HCT116 (cell line): ENCODE measurements at regions not wholly inside any gene's neighbourhood (a gene's known extent, or its start where the extent isn't known, plus 50 kb on each side); places are given as distances from the start of the nearest gene placed in this dataset.

ENCODE experiments used
- CEBPB ChIP-seq: IDR thresholded peaks from 2 replicates; pipeline ENCODE4 v1.6.1; 2012; ENCODE audit warnings: low read depth
- CTCF ChIP-seq, 3 experiments: fragments of 200-600 bp in 1 of 3; sonication (generic) in 1 of 3; IDR thresholded peaks in 2 of 3; conservative IDR thresholded peaks in 1 of 3; 2 replicates each; pipeline ENCODE4 v1.5.1; 2012 to 2017; ENCODE audit warnings: low read depth in 2 of 3, low read length in 2 of 3, antibody characterized with exemption in 1 of 3, borderline replicate concordance in 1 of 3, control low read depth in 1 of 3, mild to moderate bottlenecking in 1 of 3, mixed read lengths in 1 of 3, mixed run types in 1 of 3, moderate library complexity in 1 of 3; ENCODE audit not compliant: insufficient read depth in 1 of 3
- POLR2AphosphoS5 ChIP-seq: IDR thresholded peaks from 2 replicates; pipeline ENCODE4 v1.6.1; 2011; ENCODE audit warnings: mild to moderate bottlenecking, low read depth, low read length, moderate library complexity
- RAD21 ChIP-seq: IDR thresholded peaks from 2 replicates; pipeline ENCODE4 v1.6.1; 2012; ENCODE audit warnings: low read depth, mild to moderate bottlenecking
- SP1 ChIP-seq: IDR thresholded peaks from 2 replicates; pipeline ENCODE4 v1.6.1; 2012; ENCODE audit warnings: low read depth
- SRF ChIP-seq: IDR thresholded peaks from 2 replicates; pipeline ENCODE4 v1.6.1; 2012; ENCODE audit warnings: low read depth
- ZNF274 ChIP-seq: fragments of 200-500 bp; sonication (Bioruptor generic); IDR thresholded peaks from 2 replicates; pipeline ENCODE4 v1.6.1; 2014; ENCODE audit warnings: mild to moderate bottlenecking, low read depth, low read length, inconsistent platforms

GRCh38 chr2:66641685-66642084, 206.8 kb downstream of the MEIS1 start:
- TF ChIP-seq SRF (no peak), CTCF (IDR thresholded peaks at IDR 0.05 in 2 of 3, conservative IDR thresholded peaks at IDR 0.05 in 1 of 3; ENCODE audit: borderline replicate concordance in 1 of 3, insufficient read depth in 1 of 3, low read depth in 2 of 3, low read length in 2 of 3) (no peak), POLR2AphosphoS5 (no peak), RAD21 (no peak), CEBPB (no peak), SP1 (no peak), ZNF274 (no peak)
